Lower lobe of right lung (tissue), 2 donors: ENCODE measurements at regions not wholly inside any gene's neighbourhood (a gene's known extent, or its start where the extent isn't known, plus 50 kb on each side); places are given as distances from the start of the nearest gene placed in this dataset.
A peak's percentile ranks its signal among the peaks of the same experiment; 100 is the strongest.

Experiments
- ATAC-seq, 2 donors: fragments of 200-7000 bp; cut with Tn5 transposase; one replicate each; pipeline ENCODE4 v1.9.1; 2020 to 2022; ENCODE audit warnings: mild to moderate bottlenecking in 2 of 2, moderate library complexity in 2 of 2
- DNase-seq: peaks from one replicate; pipeline ENCODE4 v3.0.0-alpha.2; 2020
- H3K27ac ChIP-seq: fragments of 200-600 bp; one replicate; pipeline ENCODE4 v1.8.0; 2022
- H3K27me3 ChIP-seq: fragments of 200-600 bp; one replicate; pipeline ENCODE4 v1.8.0; 2022; ENCODE audit warnings: low read depth
- H3K36me3 ChIP-seq: fragments of 200-600 bp; one replicate; pipeline ENCODE4 v1.8.0; 2022; ENCODE audit warnings: mild to moderate bottlenecking
- H3K4me1 ChIP-seq: fragments of 200-600 bp; one replicate; pipeline ENCODE4 v1.8.0; 2022
- H3K4me3 ChIP-seq: fragments of 200-600 bp; one replicate; pipeline ENCODE4 v1.8.0; 2022; ENCODE audit warnings: mild to moderate bottlenecking
- H3K9me3 ChIP-seq: fragments of 200-600 bp; one replicate; pipeline ENCODE4 v1.8.0; 2022
- CTCF ChIP-seq: fragments of 200-600 bp; IDR thresholded peaks from one replicate; pipeline ENCODE4 v1.8.0; 2022; ENCODE audit warnings: antibody characterized with exemption, mild to moderate bottlenecking
- intact Hi-C: fragments of 100-400 bp; cut with DNase I; formaldehyde crosslinking; loops from one replicate; pipeline ENCODE4 v1.11.0; 2022
- donor health status: DM: no; HTN: yes; CAD: no; lungs with severe emphysema.

GRCh38 chr12:81953541-81953940 is 194.4 kb upstream of the PPFIA2 start:
- intact Hi-C loops = no loop called here
- no peak overlapping the region for H3K4me3 ChIP-seq
- no peak for ATAC-seq

GRCh38 chr12:81950871-81951270 is 191.7 kb upstream of the PPFIA2 start:
- intact Hi-C loops = no loop called here
- Histone ChIP-seq H3K36me3 (no peaks in the 10 kb centered on the region), H3K9me3 (no peaks in the 10 kb centered on the region), H3K27ac (no peak overlapping the region), H3K4me3 (no peak overlapping the region), H3K4me1 (no peaks in the 10 kb centered on the region), H3K27me3 (no peaks in the 10 kb centered on the region)
- no peak for DNase-seq
- no peak for TF ChIP-seq CTCF
- ATAC-seq = no peak

More at GRCh38 chr12:81953541-81953940, 194.4 kb upstream of the PPFIA2 start:
- no peaks in the 10 kb centered on the region for H3K4me1 ChIP-seq
- H3K9me3 ChIP-seq = no peaks in the 10 kb centered on the region
- H3K27me3 ChIP-seq = no peaks in the 10 kb centered on the region
- no peak for DNase-seq
- H3K27ac ChIP-seq = no peak overlapping the region
- no peak for TF ChIP-seq CTCF
- no peaks in the 10 kb centered on the region for H3K36me3 ChIP-seq

GRCh38 chr12:81949841-81950308 is 190.7 kb upstream of the PPFIA2 start:
- Histone ChIP-seq H3K4me1 (no peaks in the 10 kb centered on the region), H3K4me3 (no peak overlapping the region), H3K27me3 (no peaks in the 10 kb centered on the region), H3K9me3 (no peaks in the 10 kb centered on the region), H3K36me3 (no peaks in the 10 kb centered on the region), H3K27ac (no peak overlapping the region)
- ATAC-seq (no peak), DNase-seq (no peak)
- no peak for TF ChIP-seq CTCF
- intact Hi-C loops = no loop called here

- TF ChIP-seq CTCF = no peak
- Histone ChIP-seq H3K36me3 (no peaks in the 10 kb centered on the region), H3K27ac (no peak overlapping the region), H3K4me3 (no peak overlapping the region), H3K27me3 (no peaks in the 10 kb centered on the region), H3K4me1 (peaks cover 4% of the 10 kb centered on the region), H3K9me3 (no peaks in the 10 kb centered on the region)
- DNase-seq (no peak), ATAC-seq (no peak)
- intact Hi-C loops = no loop called here
These were observed 190.3 kb upstream of the PPFIA2 start for GRCh38 chr12:81949416-81949815.

- no peak for DNase-seq
- H3K9me3 ChIP-seq = no peaks in the 10 kb centered on the region
- TF ChIP-seq CTCF = no peak
- no peak overlapping the region for H3K27ac ChIP-seq
- intact Hi-C loops = no loop called here
- H3K4me1 ChIP-seq = peaks cover 6% of the 10 kb centered on the region
- no peaks in the 10 kb centered on the region for H3K27me3 ChIP-seq
- no peaks in the 10 kb centered on the region for H3K36me3 ChIP-seq
- no peak for ATAC-seq
- H3K4me3 ChIP-seq = no peak overlapping the region
These were observed 185.7 kb upstream of the PPFIA2 start for GRCh38 chr12:81944886-81945285.

GRCh38 chr12:81942594-81942993 is 183.4 kb upstream of the PPFIA2 start:
- intact Hi-C loops = no loop called here
- peak; percentile 21 to 50 for ATAC-seq
- Histone ChIP-seq H3K4me3 (no peak overlapping the region), H3K27me3 (no peaks in the 10 kb centered on the region), H3K9me3 (no peaks in the 10 kb centered on the region), H3K36me3 (no peaks in the 10 kb centered on the region), H3K27ac (no peak overlapping the region), H3K4me1 (peaks cover 6% of the 10 kb centered on the region)
- no peak for DNase-seq
- no peak for TF ChIP-seq CTCF
